T-cell (primary cell): ENCODE measurements at regions not wholly inside any gene's neighbourhood (a gene's known extent, or its start where the extent isn't known, plus 50 kb on each side); places are given as distances from the start of the nearest gene placed in this dataset.
"Not testable (repeated sequence)": the region's sequence is repeated elsewhere in the genome, so short reads cannot be mapped to it uniquely, and the experiment has no call there.

Experiments
- ATAC-seq, 4 experiments: fragments of 200-7000 bp in 3 of 4; fragments of 150-1000 bp in 1 of 4; cut with Tn5 transposase; replicated peaks in 1 of 4; 1 replicate in 3 of 4; 2 replicates in 1 of 4; pipeline ENCODE4 v1.10.0; 2021; ENCODE audit warnings: moderate library complexity in 3 of 4, mild to moderate bottlenecking in 2 of 4, moderate number of reproducible peaks in 1 of 4
- CTCF ChIA-PET, 2 donors: fragments of 300-600 bp; sonication (Branson Sonifier 250); formaldehyde crosslinking; loops; one replicate each; lab custom pipeline; 2022; ENCODE audit warnings: antibody characterized with exemption in 2 of 2; lab: Charles Lee
- POLR2A ChIA-PET, 2 donors: fragments of 300-600 bp; sonication (Branson Sonifier 250); formaldehyde crosslinking; loops; one replicate each; lab custom pipeline; 2022; ENCODE audit warnings: antibody characterized with exemption in 2 of 2; lab: Charles Lee
- DNase-seq, 35 experiments: peaks; one replicate each; pipeline versions ENCODE4 v3.0.0 to v3.0.0-alpha.2; 2013 to 2023
- H3K27ac ChIP-seq: one replicate; pipeline ENCODE4 v1.5.1; 2013; ENCODE audit warnings: low read length
- H3K27me3 ChIP-seq, 2 experiments: replicated peaks in 1 of 2; 1 replicate in 1 of 2; 2 replicates in 1 of 2; pipeline versions ENCODE4 v1.6.1 to v1.7.0; 2013; ENCODE audit warnings: low read length in 1 of 2, mixed read lengths in 1 of 2; ENCODE audit not compliant: control insufficient read depth in 2 of 2, insufficient read depth in 2 of 2; ENCODE audit errors: extremely low read depth in 1 of 2
- H3K36me3 ChIP-seq, 2 donors: 1 replicate in 1 of 2; 2 replicates in 1 of 2; pipeline versions ENCODE4 v1.6.1 to v1.7.0; 2013; ENCODE audit warnings: low read length in 1 of 2; ENCODE audit not compliant: control insufficient read depth in 2 of 2, insufficient read depth in 1 of 2; ENCODE audit errors: extremely low read depth in 1 of 2
- H3K4me1 ChIP-seq, 2 experiments: 1 replicate in 1 of 2; 2 replicates in 1 of 2; pipeline versions ENCODE4 v1.6.1 to v1.7.0; 2013; ENCODE audit warnings: low read length in 2 of 2, mixed read lengths in 1 of 2; ENCODE audit not compliant: insufficient read depth in 2 of 2, control insufficient read depth in 1 of 2; ENCODE audit errors: extremely low read depth in 1 of 2
- H3K4me3 ChIP-seq, 2 donors: 1 replicate in 1 of 2; 2 replicates in 1 of 2; pipeline versions ENCODE4 v1.5.1 to v1.7.0; 2013; ENCODE audit warnings: mild to moderate bottlenecking in 2 of 2, low read length in 1 of 2, moderate library complexity in 1 of 2; ENCODE audit not compliant: control insufficient read depth in 1 of 2; ENCODE audit errors: extremely low read depth in 1 of 2
- H3K9me3 ChIP-seq: 2 replicates; pipeline ENCODE4 v1.7.0; 2013
- H3K27ac Mint-ChIP-seq, 2 donors: one replicate each; pipeline ENCODE4 v1.8.0; 2020 to 2021; ENCODE audit warnings: mild to moderate bottlenecking in 2 of 2, mixed read lengths in 2 of 2
- H3K27me3 Mint-ChIP-seq, 2 donors: one replicate each; pipeline ENCODE4 v1.8.0; 2021 to 2022; ENCODE audit warnings: mixed read lengths in 2 of 2
- H3K36me3 Mint-ChIP-seq: one replicate; pipeline ENCODE4 v1.8.0; 2021; ENCODE audit warnings: mixed read lengths
- H3K4me1 Mint-ChIP-seq, 3 donors: one replicate each; pipeline ENCODE4 v1.8.0; 2020 to 2022; ENCODE audit warnings: mixed read lengths in 3 of 3, mild to moderate bottlenecking in 1 of 3
- H3K4me3 Mint-ChIP-seq, 3 donors: one replicate each; pipeline ENCODE4 v1.8.0; 2020 to 2022; ENCODE audit warnings: mild to moderate bottlenecking in 3 of 3, mixed read lengths in 3 of 3, moderate library complexity in 3 of 3
- H3K9me3 Mint-ChIP-seq, 3 donors: one replicate each; pipeline ENCODE4 v1.8.0; 2020 to 2022; ENCODE audit warnings: mixed read lengths in 3 of 3
- WGBS: methylation state at CpG from one replicate; pipeline ENCODE4 v1.1.5; 2013; ENCODE audit warnings: missing lambda C conversion rate; ENCODE audit not compliant: insufficient coverage; 5-methylcytosine and 5-hydroxymethylcytosine counted together

DNA sequence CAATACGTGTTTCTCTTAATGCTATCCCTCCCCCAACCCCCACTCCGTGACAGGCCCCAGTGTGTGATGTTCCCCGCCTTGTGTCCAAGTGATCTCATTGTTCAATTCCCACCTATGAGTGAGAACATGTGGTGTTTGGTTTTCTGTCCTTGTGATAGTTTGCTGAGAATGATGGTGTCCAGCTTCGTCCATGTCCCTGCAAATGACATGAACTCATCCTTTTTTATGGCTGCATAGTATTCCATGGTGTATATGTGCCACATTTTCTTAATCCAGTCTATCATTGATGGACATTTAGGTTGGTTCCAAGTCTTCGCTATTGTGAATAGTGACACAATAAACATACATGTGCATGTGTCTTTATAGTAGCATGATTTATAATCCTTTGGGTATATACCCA lies 52.5 kb downstream of the KIAA0408 start:
- H3K4me3 Mint-ChIP-seq, POLR2A ChIA-PET, H3K4me1 Mint-ChIP-seq, H3K9me3 Mint-ChIP-seq, H3K27me3 ChIP-seq, CTCF ChIA-PET, H3K27ac Mint-ChIP-seq, H3K36me3 ChIP-seq, ATAC-seq, H3K9me3 ChIP-seq, H3K36me3 Mint-ChIP-seq, H3K4me3 ChIP-seq, H3K27me3 Mint-ChIP-seq, H3K27ac ChIP-seq, DNase-seq, H3K4me1 ChIP-seq: not testable (repeated sequence)
- WGBS: no CpG with 5 or more reads among the region's 5 CpGs

DNA sequence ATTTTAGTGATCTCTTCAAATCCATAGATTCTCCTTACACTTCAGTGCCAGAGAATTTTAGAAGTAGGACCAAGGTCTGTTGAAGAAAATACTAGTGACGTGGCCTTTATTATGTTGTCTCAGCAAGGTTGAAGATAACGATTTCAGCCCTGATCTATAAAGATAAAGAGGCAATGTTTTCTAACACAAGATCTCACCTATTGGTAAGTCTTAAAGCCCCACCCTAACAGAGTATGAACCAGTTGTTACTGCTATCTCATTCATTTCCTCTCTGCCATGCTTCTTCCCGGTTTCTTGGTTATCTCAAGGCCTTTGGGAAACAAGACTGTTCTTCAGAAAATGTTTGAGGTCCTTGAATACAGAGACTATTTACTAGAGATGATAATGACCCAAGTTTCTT lies 53.1 kb downstream of the KIAA0408 start:
- Mint-ChIP-seq H3K36me3 (no peaks in the 10 kb centered on the region), H3K4me1 (peaks cover 0 to 7% (median 7%) of the 10 kb centered on the region in 3 donors), H3K27ac (no peak overlapping the region), H3K9me3 (no peaks in the 10 kb centered on the region), H3K4me3 (no peak overlapping the region), H3K27me3 (peaks cover 0 to 2% of the 10 kb centered on the region in 2 donors)
- ATAC-seq (no peak), DNase-seq (no peak)
- no peaks in the 10 kb centered on the region for H3K36me3 ChIP-seq
- no peak overlapping the region for H3K4me3 ChIP-seq
- ChIA-PET CTCF (no interaction called here), POLR2A (no interaction called here)
- H3K4me1 ChIP-seq: no peaks in the 10 kb centered on the region
- H3K27ac ChIP-seq: no peak overlapping the region
- 80% methylated on average over 1 of the region's 3 CpGs for WGBS
- H3K9me3 ChIP-seq: no peaks in the 10 kb centered on the region
- H3K27me3 ChIP-seq: no peaks in the 10 kb centered on the region

- no peaks in the 10 kb centered on the region for H3K4me1 ChIP-seq
- no peaks in the 10 kb centered on the region for H3K36me3 ChIP-seq
- no peak for DNase-seq
- Mint-ChIP-seq H3K4me3 (no peak overlapping the region), H3K9me3 (no peaks in the 10 kb centered on the region), H3K36me3 (no peaks in the 10 kb centered on the region), H3K27ac (no peak overlapping the region), H3K4me1 (peaks cover 0 to 7% (median 7%) of the 10 kb centered on the region in 3 donors), H3K27me3 (no peaks in the 10 kb centered on the region)
- no peaks in the 10 kb centered on the region for H3K9me3 ChIP-seq
- H3K4me3 ChIP-seq: no peak overlapping the region
- ChIA-PET CTCF (no interaction called here), POLR2A (no interaction called here)
- H3K27ac ChIP-seq: no peak overlapping the region
- WGBS: 100% methylated on average over 1 of the region's 3 CpGs
- no peaks in the 10 kb centered on the region for H3K27me3 ChIP-seq
- ATAC-seq: no peak
Observed at GRCh38 chr6:127404594-127405178, 54.5 kb downstream of the KIAA0408 start.

DNA sequence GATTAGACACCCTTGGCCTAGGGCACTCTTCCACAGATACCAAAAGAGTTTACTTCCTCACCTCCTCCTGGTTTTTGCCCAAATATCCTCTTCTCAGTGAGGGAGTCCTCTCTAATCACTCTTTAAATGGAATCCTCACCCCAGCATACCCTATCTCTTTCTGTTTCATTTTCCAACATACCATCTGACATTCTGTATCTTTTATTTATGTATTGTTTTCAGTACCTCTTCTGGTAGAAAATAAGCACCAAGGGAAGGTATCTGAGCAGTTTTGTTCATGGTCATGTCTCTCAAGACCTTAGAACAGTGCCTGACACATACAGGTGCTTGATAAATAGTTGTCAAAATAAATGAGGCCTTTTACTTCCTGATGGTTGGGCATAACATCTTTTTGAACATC lies 55.1 kb downstream of the KIAA0408 start:
- ChIA-PET CTCF (no interaction called here), POLR2A (no interaction called here)
- Mint-ChIP-seq H3K4me1 (peaks cover 0 to 7% (median 7%) of the 10 kb centered on the region in 3 donors), H3K36me3 (no peaks in the 10 kb centered on the region), H3K4me3 (no peak overlapping the region), H3K27me3 (no peaks in the 10 kb centered on the region), H3K9me3 (no peaks in the 10 kb centered on the region), H3K27ac (no peak overlapping the region)
- no peak for DNase-seq
- no peaks in the 10 kb centered on the region for H3K27me3 ChIP-seq
- H3K36me3 ChIP-seq: no peaks in the 10 kb centered on the region
- no peak for ATAC-seq
- no peak overlapping the region for H3K4me3 ChIP-seq
- H3K9me3 ChIP-seq: no peaks in the 10 kb centered on the region
- no peaks in the 10 kb centered on the region for H3K4me1 ChIP-seq
- H3K27ac ChIP-seq: no peak overlapping the region

DNA sequence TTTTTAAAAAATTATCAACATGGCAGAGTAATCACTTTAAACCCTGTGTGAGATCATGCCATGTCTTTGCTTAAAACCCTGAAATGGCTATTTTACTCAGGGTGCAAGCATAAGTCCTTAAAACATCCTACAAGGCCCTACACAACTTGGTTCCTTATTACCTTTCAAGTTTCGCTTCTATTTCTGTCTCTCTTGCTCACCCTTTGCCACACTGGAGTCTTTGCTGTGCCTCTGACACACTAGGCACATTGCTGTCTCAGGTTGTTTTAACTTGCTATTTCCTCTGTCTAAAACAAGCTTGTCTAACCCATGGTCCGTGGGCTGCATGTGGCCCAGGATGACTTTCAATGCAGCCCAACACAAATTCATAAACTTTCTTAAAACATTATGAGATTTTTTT lies 55.6 kb downstream of the KIAA0408 start:
- POLR2A ChIA-PET: no interaction called here
- no peak overlapping the region for H3K27ac Mint-ChIP-seq
- H3K27me3 Mint-ChIP-seq: no peaks in the 10 kb centered on the region
- Histone ChIP-seq H3K9me3 (no peaks in the 10 kb centered on the region), H3K4me3 (no peak overlapping the region), H3K27me3 (no peaks in the 10 kb centered on the region), H3K27ac (no peak overlapping the region), H3K4me1 (no peaks in the 10 kb centered on the region), H3K36me3 (no peaks in the 10 kb centered on the region)
- DNase-seq (no peak), ATAC-seq (no peak)
- H3K4me3 Mint-ChIP-seq: no peak overlapping the region
- no peaks in the 10 kb centered on the region for H3K9me3 Mint-ChIP-seq
- H3K36me3 Mint-ChIP-seq: no peaks in the 10 kb centered on the region
- CTCF ChIA-PET: no interaction called here
- WGBS: 100% methylated on average over 1 of the region's 2 CpGs
- peaks cover 0 to 7% (median 7%) of the 10 kb centered on the region in 3 donors for H3K4me1 Mint-ChIP-seq

- H3K4me3 ChIP-seq: no peak overlapping the region
- H3K27me3 ChIP-seq: no peaks in the 10 kb centered on the region
- Mint-ChIP-seq H3K4me3 (no peak overlapping the region), H3K9me3 (no peaks in the 10 kb centered on the region), H3K27ac (no peak overlapping the region), H3K27me3 (no peaks in the 10 kb centered on the region), H3K36me3 (no peaks in the 10 kb centered on the region), H3K4me1 (peaks cover 0 to 7% (median 7%) of the 10 kb centered on the region in 3 donors)
- no peaks in the 10 kb centered on the region for H3K9me3 ChIP-seq
- DNase-seq (no peak), ATAC-seq (no peak)
- ChIA-PET POLR2A (no interaction called here), CTCF (no interaction called here)
- no peaks in the 10 kb centered on the region for H3K36me3 ChIP-seq
- H3K27ac ChIP-seq: no peak overlapping the region
- WGBS: 60% methylated on average over 1 of the region's 4 CpGs
- H3K4me1 ChIP-seq: no peaks in the 10 kb centered on the region
Observed at GRCh38 chr6:127402890-127403617, 56.1 kb downstream of the KIAA0408 start.
